ENCODE measurements at regions not wholly inside any gene's neighbourhood (a gene's known extent, or its start where the extent isn't known, plus 50 kb on each side); places are given as distances from the start of the nearest gene placed in this dataset.

DNA sequence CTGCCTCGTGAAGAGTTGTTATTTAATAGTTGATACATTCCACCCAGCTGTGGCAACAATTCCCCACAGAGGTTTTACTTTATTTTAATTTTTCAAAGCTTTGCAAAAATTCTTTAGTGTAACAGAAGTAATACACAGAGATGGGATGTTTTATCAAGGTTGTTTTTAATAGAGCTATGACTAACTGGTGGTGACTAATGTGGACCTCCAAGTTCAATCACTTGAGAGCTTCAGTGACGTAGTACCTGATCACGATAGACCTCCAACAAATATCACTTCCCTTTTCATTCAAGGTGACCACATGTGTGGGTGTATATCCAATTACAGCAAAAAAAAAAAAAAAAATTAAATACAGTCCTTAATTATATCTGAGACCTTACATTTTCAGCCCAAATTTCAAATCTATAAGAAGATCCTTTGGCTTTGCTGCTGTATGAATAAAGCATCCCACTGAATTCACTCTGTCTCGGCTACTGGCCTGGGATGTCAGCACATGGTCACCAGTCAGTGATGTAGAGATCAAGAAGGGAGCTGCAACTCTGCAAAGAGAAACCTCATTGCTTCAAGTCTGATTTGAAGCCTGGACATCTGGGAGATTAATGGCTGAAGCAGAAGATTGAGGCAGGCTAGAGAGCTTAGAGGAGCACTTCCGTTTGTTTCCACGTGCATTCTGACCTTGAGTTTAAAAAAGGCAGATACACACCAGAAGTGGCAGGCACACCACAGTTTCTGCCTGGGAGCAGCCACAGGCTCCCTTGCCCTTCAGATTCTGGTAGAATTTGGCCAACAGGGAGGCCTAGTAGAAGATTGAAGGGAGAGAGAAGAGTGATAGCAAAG is 345.9 kb upstream of the NOCT start:
- no peaks in the 10 kb centered on the region for H3K4me1 Mint-ChIP-seq (ENCODE audit: low read depth in 2 of 2)
- no peaks in the 10 kb centered on the region for H3K9me3 Mint-ChIP-seq
- H3K36me3 Mint-ChIP-seq (ENCODE audit: insufficient read depth) = peaks cover 2% of the 10 kb centered on the region
- ATAC-seq (replicated peaks) (no peak), DNase-seq (no peak)
- H3K27ac Mint-ChIP-seq = no peak overlapping the region
- H3K27me3 Mint-ChIP-seq = peaks cover 0 to 11% of the 10 kb centered on the region in 2 donors
- no peak overlapping the region for H3K4me3 Mint-ChIP-seq

DNA sequence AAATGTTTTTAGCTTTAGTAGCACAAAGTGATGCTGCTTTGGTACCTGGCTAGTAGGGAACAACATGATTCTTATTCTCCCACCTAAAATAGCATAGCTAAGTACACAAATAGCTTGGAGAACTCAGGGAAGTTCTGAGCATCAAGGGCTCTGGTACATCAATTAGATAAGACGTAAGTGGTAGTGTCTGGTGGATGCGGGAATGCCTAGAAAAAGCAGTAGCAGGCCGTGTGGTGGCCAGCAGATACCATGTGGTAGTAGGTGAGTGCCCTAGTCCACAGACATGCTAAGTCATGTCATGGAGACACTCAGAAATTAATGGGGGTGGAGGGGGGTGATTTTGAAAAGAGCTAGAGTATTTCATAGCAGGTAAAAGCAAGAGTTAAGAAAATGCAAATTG is 347.3 kb upstream of the NOCT start:
- H3K27me3 Mint-ChIP-seq = peaks cover 0 to 11% of the 10 kb centered on the region in 2 donors
- H3K27ac Mint-ChIP-seq = no peak overlapping the region
- H3K9me3 Mint-ChIP-seq = no peaks in the 10 kb centered on the region
- H3K4me1 Mint-ChIP-seq (ENCODE audit: low read depth in 2 of 2) = no peaks in the 10 kb centered on the region
- H3K4me3 Mint-ChIP-seq = no peak overlapping the region
- DNase-seq (no peak), ATAC-seq (replicated peaks) (no peak)
- H3K36me3 Mint-ChIP-seq (ENCODE audit: insufficient read depth) = peaks cover 2% of the 10 kb centered on the region

DNA sequence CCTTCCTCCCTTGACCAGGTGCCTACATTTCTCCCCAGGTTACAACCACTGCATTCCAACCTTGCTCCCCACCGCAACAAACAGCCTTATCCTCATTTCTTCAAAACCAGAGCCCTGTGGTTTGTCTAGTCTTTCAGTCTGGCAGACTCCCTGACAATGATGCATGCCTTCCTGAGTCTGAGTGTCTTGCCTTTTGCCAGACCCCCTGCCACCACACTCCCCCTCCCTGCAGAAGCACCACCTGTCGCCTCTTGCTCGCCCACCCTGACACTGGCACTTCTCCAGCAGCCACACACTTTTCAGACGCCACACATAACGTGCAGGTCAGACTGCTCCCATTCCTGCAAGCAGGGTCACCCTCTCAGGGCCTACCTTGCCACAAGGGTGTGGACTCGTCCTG is 349.2 kb upstream of the NOCT start:
- no peak for DNase-seq
- H3K27me3 Mint-ChIP-seq = peaks cover 0 to 11% of the 10 kb centered on the region in 2 donors
- H3K9me3 Mint-ChIP-seq = no peaks in the 10 kb centered on the region
- H3K27ac Mint-ChIP-seq = no peak overlapping the region
- peaks cover 2% of the 10 kb centered on the region for H3K36me3 Mint-ChIP-seq (ENCODE audit: insufficient read depth)
- H3K4me3 Mint-ChIP-seq = no peak overlapping the region
- no peaks in the 10 kb centered on the region for H3K4me1 Mint-ChIP-seq (ENCODE audit: low read depth in 2 of 2)
- no peak for ATAC-seq (replicated peaks)

DNA sequence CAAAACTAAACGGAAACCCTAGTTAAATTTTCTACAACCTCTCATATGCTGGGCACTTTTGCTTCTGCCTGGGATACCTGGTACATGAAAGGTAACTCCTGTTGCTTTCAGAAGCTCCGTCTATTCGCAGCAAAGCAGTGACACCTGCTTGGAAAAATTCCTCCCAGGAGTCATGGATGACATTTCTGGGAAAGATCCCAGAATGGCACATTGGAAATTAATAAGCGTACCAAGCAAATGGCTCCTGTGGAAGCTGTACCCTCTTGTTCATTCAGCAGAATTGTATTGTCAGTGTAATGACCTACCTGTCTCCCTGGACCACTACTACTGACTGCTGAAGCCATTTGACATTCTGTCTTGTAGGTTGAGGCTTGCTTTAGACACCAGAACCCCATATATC is 349.7 kb upstream of the NOCT start:
- Mint-ChIP-seq H3K27ac (no peak overlapping the region), H3K4me1 (ENCODE audit: low read depth in 2 of 2) (no peaks in the 10 kb centered on the region), H3K36me3 (ENCODE audit: insufficient read depth) (peaks cover 2% of the 10 kb centered on the region), H3K9me3 (no peaks in the 10 kb centered on the region), H3K4me3 (no peak overlapping the region), H3K27me3 (peaks cover 0 to 11% of the 10 kb centered on the region in 2 donors)
- ATAC-seq (replicated peaks) (no peak), DNase-seq (no peak)

DNA sequence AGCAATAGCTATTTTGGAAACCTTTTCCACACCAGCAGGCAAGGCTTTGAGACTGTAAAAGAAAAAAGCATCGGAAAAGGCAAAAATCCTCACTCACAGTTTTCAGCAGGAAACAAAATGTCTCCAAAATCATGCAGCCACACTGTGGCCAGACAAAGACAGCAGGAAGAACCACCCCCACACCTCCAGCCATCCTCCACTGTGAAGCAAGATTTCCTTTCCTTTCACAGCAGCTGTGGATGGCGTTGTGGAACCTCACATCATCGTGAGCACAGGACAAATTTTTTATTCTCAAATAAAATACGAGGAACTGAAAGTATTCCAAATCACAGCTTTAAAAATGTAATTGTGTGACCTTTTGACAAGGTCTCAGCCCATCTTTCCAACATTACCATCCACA is 351.7 kb upstream of the NOCT start:
- Mint-ChIP-seq H3K4me1 (ENCODE audit: low read depth in 2 of 2) (no peaks in the 10 kb centered on the region), H3K27me3 (peaks cover 0 to 11% of the 10 kb centered on the region in 2 donors), H3K36me3 (ENCODE audit: insufficient read depth) (no peaks in the 10 kb centered on the region), H3K4me3 (no peak overlapping the region), H3K9me3 (no peaks in the 10 kb centered on the region), H3K27ac (no peak overlapping the region)
- DNase-seq (no peak), ATAC-seq (replicated peaks) (no peak)

DNA sequence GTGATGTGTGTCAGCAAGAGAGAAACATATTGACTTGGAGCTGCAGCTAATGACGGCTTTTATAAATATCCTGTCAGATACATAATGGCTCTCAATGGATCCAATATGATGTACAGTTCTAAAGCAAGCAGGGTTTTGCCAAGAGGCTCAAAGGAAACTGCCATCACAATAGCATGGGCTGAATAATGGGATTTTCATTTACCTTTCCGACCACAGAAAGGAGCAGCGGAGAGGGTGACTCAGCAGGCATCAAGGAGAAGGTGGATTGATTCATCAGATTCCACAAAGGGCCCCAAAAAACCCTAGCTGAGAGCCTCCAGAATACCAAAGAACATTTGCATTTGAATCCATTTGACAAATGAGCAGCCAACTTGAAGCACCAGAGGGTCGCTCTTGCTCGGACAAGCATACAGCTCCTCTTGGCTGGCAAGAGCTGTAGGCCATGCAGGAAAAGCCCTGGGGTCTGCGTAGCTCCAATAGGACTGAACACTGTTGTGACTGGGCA is 355.7 kb upstream of the NOCT start:
- H3K27ac Mint-ChIP-seq = no peak overlapping the region
- no peaks in the 10 kb centered on the region for H3K36me3 Mint-ChIP-seq (ENCODE audit: insufficient read depth)
- H3K9me3 Mint-ChIP-seq = peaks cover 0 to 1% of the 10 kb centered on the region in 2 donors
- DNase-seq (no peak), ATAC-seq (replicated peaks) (no peak)
- H3K4me3 Mint-ChIP-seq = no peak overlapping the region
- no peaks in the 10 kb centered on the region for H3K4me1 Mint-ChIP-seq (ENCODE audit: low read depth in 2 of 2)
- H3K27me3 Mint-ChIP-seq = no peaks in the 10 kb centered on the region

DNA sequence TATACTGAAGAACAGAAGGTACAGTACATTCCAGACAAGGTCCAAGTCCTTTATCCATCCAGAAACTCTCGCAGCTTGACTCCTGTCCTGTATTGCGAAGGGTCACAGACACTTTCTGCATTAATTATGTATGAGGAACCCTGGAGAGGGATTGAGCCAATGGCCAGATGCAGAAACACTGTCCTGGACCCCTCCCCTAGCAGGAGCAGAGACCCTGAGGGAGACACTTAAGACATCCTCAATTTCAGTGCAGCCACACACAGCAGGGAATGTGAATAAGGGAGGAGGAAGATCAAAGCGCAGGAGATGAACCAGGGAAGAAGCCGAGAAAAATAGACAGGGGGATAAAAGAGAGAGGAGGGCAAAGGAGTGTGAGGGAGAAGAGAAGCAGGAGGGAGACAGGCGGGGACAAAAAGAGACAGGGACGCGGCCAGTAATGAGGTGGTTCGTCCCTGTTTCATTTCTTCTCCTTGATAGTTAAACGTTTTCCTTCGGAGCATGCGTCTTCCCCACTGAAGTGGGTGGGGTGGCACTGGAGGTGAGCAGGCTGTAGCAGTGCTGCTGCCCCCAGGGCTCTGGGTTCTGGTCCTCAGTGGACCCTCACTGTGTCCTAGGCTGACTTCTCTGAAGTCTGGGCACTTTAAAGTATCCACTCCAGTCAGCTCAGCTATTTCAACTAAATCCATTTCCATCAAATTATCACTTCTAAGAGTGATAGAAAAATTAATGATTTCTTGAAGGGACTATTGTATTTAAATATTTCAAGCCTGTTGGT is 356.4 kb upstream of the NOCT start:
- no peak overlapping the region for H3K4me3 Mint-ChIP-seq
- H3K27ac Mint-ChIP-seq = no peak overlapping the region
- DNase-seq (no peak), ATAC-seq (replicated peaks) (no peak)
- no peaks in the 10 kb centered on the region for H3K36me3 Mint-ChIP-seq (ENCODE audit: insufficient read depth)
- peaks cover 0 to 1% of the 10 kb centered on the region in 2 donors for H3K9me3 Mint-ChIP-seq
- no peaks in the 10 kb centered on the region for H3K4me1 Mint-ChIP-seq (ENCODE audit: low read depth in 2 of 2)
- no peaks in the 10 kb centered on the region for H3K27me3 Mint-ChIP-seq

DNA sequence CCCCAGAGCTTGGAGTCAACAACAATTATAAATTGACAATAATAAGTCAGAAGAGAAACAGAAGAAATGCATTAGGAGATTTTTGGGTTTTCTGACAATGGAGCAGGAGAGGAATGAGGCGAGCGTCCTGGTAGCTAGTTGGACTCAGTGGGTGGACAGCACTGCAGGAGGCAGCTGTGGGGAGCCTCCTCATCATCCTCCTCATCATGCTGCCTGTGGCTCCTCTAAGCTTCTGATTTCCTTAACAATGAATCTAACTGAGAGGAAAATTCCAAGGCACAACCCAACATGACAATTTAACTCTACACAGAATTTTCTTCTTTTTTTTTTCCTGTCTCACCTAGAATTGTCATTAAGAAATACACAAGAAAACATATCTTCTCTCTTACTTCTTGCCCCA is 357.1 kb upstream of the NOCT start:
- no peak overlapping the region for H3K4me3 Mint-ChIP-seq
- peaks cover 0 to 1% of the 10 kb centered on the region in 2 donors for H3K9me3 Mint-ChIP-seq
- H3K27me3 Mint-ChIP-seq = no peaks in the 10 kb centered on the region
- H3K36me3 Mint-ChIP-seq (ENCODE audit: insufficient read depth) = no peaks in the 10 kb centered on the region
- H3K27ac Mint-ChIP-seq = no peak overlapping the region
- ATAC-seq (replicated peaks) (no peak), DNase-seq (no peak)
- H3K4me1 Mint-ChIP-seq (ENCODE audit: low read depth in 2 of 2) = no peaks in the 10 kb centered on the region

DNA sequence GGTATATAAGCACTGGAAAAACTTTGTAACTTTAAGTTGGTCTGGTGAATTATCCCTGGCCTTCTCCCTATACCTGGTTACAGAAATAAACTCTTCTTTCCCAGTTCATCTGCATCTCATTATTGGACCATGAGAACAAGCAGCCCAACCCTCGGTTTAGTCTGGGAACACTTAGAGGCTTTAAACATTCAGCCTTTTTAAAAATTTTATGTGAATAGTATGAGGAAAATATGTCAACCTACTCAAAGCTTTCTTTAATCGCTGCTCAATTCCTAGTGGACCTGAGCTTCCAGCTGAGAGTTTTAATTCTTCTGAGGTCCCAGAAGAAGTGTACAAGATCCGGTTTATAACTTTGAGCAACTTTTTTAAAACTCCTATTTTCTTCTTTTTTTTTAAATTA is 358.6 kb upstream of the NOCT start:
- Mint-ChIP-seq H3K27ac (no peak overlapping the region), H3K9me3 (peaks cover 1 to 7% of the 10 kb centered on the region in 2 donors), H3K36me3 (ENCODE audit: insufficient read depth) (no peaks in the 10 kb centered on the region), H3K4me1 (ENCODE audit: low read depth in 2 of 2) (no peaks in the 10 kb centered on the region), H3K27me3 (no peaks in the 10 kb centered on the region), H3K4me3 (no peak overlapping the region)
- DNase-seq = no peak
- no peak for ATAC-seq (replicated peaks)

DNA sequence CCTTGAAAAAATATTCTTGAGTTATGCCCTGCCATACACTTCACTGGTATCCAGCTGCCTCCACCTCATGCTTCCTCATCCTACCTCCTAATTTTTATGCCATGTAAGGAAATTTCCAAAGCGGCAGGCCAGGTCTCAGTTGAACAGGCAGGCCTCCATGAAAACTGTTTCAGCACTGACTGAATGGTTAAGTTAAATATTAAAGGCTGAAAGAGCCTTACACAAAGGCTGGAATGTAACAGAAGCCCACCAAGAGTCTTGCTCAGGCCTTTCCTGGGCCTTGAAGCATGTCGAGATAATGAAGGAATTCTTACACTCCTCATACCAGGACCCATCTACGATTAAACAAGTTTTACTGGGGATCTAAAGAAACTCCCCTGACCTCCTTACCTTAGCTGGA is 359.6 kb upstream of the NOCT start:
- Mint-ChIP-seq H3K4me1 (ENCODE audit: low read depth in 2 of 2) (no peaks in the 10 kb centered on the region), H3K9me3 (peaks cover 1 to 11% of the 10 kb centered on the region in 2 donors), H3K4me3 (no peak overlapping the region), H3K27me3 (no peaks in the 10 kb centered on the region), H3K36me3 (ENCODE audit: insufficient read depth) (no peaks in the 10 kb centered on the region), H3K27ac (no peak overlapping the region)
- DNase-seq (no peak), ATAC-seq (replicated peaks) (no peak)

DNA sequence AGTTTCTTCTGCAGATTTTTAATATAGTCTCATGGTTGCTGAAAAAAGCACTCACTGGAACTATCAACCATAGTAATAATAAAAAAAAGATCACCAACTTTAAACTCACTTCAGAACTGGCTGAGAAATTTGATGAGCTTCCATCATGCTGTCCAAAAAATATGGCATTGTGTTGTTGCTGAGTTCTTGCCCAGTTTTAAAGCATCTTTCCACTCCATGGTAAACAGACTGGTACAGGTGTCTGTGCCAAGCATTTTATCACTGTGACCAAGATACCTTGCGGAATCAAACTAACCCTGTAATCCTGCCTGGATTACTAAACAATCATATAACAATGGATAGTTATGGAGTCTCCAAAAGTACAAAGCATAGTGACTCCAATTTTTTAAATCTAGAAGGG is 360.3 kb upstream of the NOCT start:
- ATAC-seq (replicated peaks) (no peak), DNase-seq (no peak)
- Mint-ChIP-seq H3K36me3 (ENCODE audit: insufficient read depth) (no peaks in the 10 kb centered on the region), H3K27ac (no peak overlapping the region), H3K4me1 (ENCODE audit: low read depth in 2 of 2) (no peaks in the 10 kb centered on the region), H3K4me3 (no peak overlapping the region), H3K9me3 (peaks cover 1 to 11% of the 10 kb centered on the region in 2 donors), H3K27me3 (no peaks in the 10 kb centered on the region)

DNA sequence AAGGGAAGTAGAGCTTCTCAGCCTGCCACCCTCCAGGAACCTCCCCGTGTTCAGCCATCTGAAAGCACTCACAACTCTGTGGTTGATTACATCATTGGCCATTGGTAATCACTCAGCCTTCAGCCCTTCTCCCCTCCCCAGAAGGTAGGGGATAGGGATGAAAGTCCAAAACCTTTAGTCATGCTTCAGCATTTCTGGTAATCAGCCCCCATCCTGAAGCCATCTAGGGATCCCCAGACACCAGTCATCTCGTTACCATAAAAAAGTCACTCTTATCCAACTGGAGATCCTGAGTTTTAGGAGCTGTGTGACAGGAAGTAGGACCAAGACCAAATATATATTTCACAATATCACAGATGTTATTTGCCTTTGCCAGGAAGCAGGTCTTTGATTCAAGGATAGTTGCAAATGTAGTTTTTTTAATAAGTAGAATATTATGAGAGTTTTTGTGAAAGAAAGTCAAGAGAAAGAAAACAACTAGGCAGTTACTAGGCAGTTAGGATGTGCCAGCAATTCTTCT is 364.6 kb upstream of the NOCT start:
- H3K4me3 Mint-ChIP-seq = no peak overlapping the region

DNA sequence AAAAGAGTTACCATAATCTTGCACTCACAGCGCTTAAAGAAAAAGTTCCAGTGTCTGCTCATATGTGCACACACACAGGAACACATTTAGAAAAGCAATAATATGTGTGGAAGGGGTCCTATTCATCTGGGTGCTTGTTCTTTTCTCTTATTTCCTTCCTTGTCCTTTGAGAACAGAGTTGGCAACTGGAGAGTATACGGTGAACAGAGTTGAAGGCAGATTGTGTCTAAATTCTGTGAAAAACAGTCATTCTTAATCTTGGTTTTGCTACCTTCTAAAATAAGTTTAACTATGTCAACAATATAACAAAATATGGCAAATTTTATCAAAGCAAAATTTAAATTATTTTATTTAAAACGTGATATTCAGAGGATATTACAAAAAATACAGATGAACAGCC is 365.1 kb upstream of the NOCT start:
- no peak for DNase-seq
- Mint-ChIP-seq H3K36me3 (ENCODE audit: insufficient read depth) (no peaks in the 10 kb centered on the region), H3K4me1 (ENCODE audit: low read depth in 2 of 2) (no peaks in the 10 kb centered on the region), H3K9me3 (peaks cover 2 to 11% of the 10 kb centered on the region in 2 donors), H3K27ac (no peak overlapping the region), H3K27me3 (no peaks in the 10 kb centered on the region), H3K4me3 (no peak overlapping the region)
- no peak for ATAC-seq (replicated peaks)

More for the DNA sequence above, 364.6 kb upstream of the NOCT start:
- Mint-ChIP-seq H3K36me3 (ENCODE audit: insufficient read depth) (no peaks in the 10 kb centered on the region), H3K4me1 (ENCODE audit: low read depth in 2 of 2) (no peaks in the 10 kb centered on the region), H3K9me3 (peaks cover 2 to 11% of the 10 kb centered on the region in 2 donors), H3K27me3 (no peaks in the 10 kb centered on the region), H3K27ac (no peak overlapping the region)
- ATAC-seq (replicated peaks) (no peak), DNase-seq (no peak)

DNA sequence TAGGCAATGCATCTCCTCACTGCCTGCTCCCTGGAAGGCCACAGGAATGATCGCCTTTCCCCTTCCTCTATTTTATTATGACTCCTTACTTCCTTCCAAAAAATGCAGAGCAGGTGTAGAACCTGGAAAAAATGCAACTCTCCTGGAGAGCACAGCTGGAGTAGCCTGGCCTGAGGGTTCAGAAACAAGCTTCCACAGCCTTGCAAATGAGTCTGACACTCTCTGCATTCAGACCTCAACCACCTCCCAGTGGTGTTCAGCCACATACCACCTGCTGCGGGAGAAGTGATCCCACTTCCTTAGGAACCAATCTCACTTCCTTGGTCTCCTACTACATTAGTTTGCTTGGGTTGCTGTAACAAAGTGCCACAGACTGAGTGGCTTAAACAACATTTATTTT is 368.1 kb upstream of the NOCT start:
- no peak overlapping the region for H3K4me3 Mint-ChIP-seq
- H3K27ac Mint-ChIP-seq = no peak overlapping the region
- H3K4me1 Mint-ChIP-seq (ENCODE audit: low read depth in 2 of 2) = no peaks in the 10 kb centered on the region
- no peaks in the 10 kb centered on the region for H3K36me3 Mint-ChIP-seq (ENCODE audit: insufficient read depth)
- H3K9me3 Mint-ChIP-seq = peaks cover 2 to 9% of the 10 kb centered on the region in 2 donors
- H3K27me3 Mint-ChIP-seq = no peaks in the 10 kb centered on the region
- ATAC-seq (replicated peaks) (no peak), DNase-seq (no peak)

Data from effector memory CD8-positive, alpha-beta T cell (primary cell).